Transverse colon (tissue), 4 donors: ENCODE measurements at regions not wholly inside any gene's neighbourhood (a gene's known extent, or its start where the extent isn't known, plus 50 kb on each side); places are given as distances from the start of the nearest gene placed in this dataset.

Source experiments
- DNase-seq: peaks from one replicate; pipeline ENCODE4 v3.0.0-alpha.2; 2019
- H3K27ac ChIP-seq, 4 donors: fragments of 200-600 bp; sonication (generic); 2 replicates each; pipeline ENCODE4 v1.5.1; 2016 to 2018; ENCODE audit warnings: inconsistent platforms in 4 of 4
- H3K27me3 ChIP-seq: fragments of 200-600 bp; sonication (generic); 2 replicates; pipeline ENCODE4 v1.5.1; 2017; ENCODE audit warnings: inconsistent platforms
- H3K36me3 ChIP-seq, 4 donors: fragments of 200-600 bp; sonication (generic); 2 replicates each; pipeline ENCODE4 v1.5.1; 2017 to 2019; ENCODE audit warnings: inconsistent platforms in 4 of 4
- H3K4me1 ChIP-seq, 4 donors: fragments of 200-600 bp; sonication (generic); 2 replicates each; pipeline ENCODE4 v1.5.1; 2017 to 2020; ENCODE audit warnings: inconsistent platforms in 4 of 4
- H3K4me3 ChIP-seq, 4 donors: fragments of 200-600 bp; sonication (generic); 1 replicate in 1 of 4; 2 replicates in 3 of 4; pipeline versions ENCODE4 v1.5.1 to v1.6.1; 2017 to 2019; ENCODE audit warnings: inconsistent platforms in 4 of 4
- H3K9me3 ChIP-seq, 2 donors: fragments of 200-600 bp; sonication (generic); 2 replicates each; pipeline ENCODE4 v1.5.1; 2017 to 2019; ENCODE audit warnings: inconsistent platforms in 2 of 2
- CTCF ChIP-seq, 5 experiments: fragments of 200-600 bp in 3 of 5; fragments of 450-650 bp in 2 of 5; sonication (generic) in 3 of 5; IDR thresholded peaks; 1 replicate in 2 of 5; 2 replicates in 3 of 5; pipeline ENCODE4 v1.5.1; 2016 to 2017; ENCODE audit warnings: antibody characterized with exemption in 5 of 5, inconsistent platforms in 3 of 5, mild to moderate bottlenecking in 2 of 5, moderate library complexity in 1 of 5
- EP300 ChIP-seq: sonication (generic); formaldehyde crosslinking; IDR thresholded peaks from one replicate; pipeline ENCODE4 v1.6.1; 2017; ENCODE audit warnings: antibody characterized with exemption, low read depth
- POLR2A ChIP-seq: fragments of 450-650 bp; IDR thresholded peaks from one replicate; pipeline ENCODE4 v1.6.1; 2016; ENCODE audit warnings: antibody characterized with exemption, mild to moderate bottlenecking, moderate library complexity
- POLR2AphosphoS5 ChIP-seq, 3 donors: sonication (generic); formaldehyde crosslinking; IDR thresholded peaks; one replicate each; pipeline ENCODE4 v1.6.1; 2016; ENCODE audit warnings: antibody characterized with exemption in 3 of 3
- WGBS, 2 donors: methylation state at CpG; one replicate each; pipeline ENCODE4 v1.1.5; 2018; ENCODE audit warnings: low coverage in 1 of 2; 5-methylcytosine and 5-hydroxymethylcytosine counted together
- in situ Hi-C, 4 donors: fragments of 200-750 bp; cut with MboI; loops; one replicate each; pipeline versions ENCODE4 v1.15.0 to v1.15.1; 2017; ENCODE audit warnings: low sequenced_read_pairs in 3 of 4, low pct_ligation_motif_present in 1 of 4, low pct_unique_long_range_greater_than_20kb in 1 of 4
- intact Hi-C: fragments of 100-400 bp; cut with DNase I; formaldehyde crosslinking; loops from one replicate; pipeline ENCODE4 v1.15.1; 2023; ENCODE audit warnings: low total_unique reads

GRCh38 chr7:66529883-66530610 is 98.6 kb upstream of the KCTD7 start:
- WGBS, 2 donors, result 89% methylated on average over 16 of the region's 16 CpGs; no CpG with 5 or more reads in 1 of the 2 donors
- intact Hi-C loops (no loop called here), in situ Hi-C loops (no loop called here)
- Histone ChIP-seq H3K27ac (no peak overlapping the region), H3K4me3 (no peak overlapping the region), H3K36me3 (no peaks in the 10 kb centered on the region), H3K9me3 (no peaks in the 10 kb centered on the region), H3K27me3 (no peaks in the 10 kb centered on the region), H3K4me1 (no peaks in the 10 kb centered on the region)
- no peak for TF ChIP-seq POLR2AphosphoS5 (IDR thresholded peaks at IDR 0.05)
- TF ChIP-seq EP300, result no peak
- no peak for TF ChIP-seq CTCF (IDR thresholded peaks at IDR 0.05)
- no peak for TF ChIP-seq POLR2A
- no peak for DNase-seq

GRCh38 chr7:66535414-66536329 is 93.0 kb upstream of the KCTD7 start:
- H3K4me3 ChIP-seq, result no peak overlapping the region
- H3K36me3 ChIP-seq, result no peaks in the 10 kb centered on the region
- WGBS, 2 donors, result 86 to 93% methylated on average over 2 to 15 of the region's 15 CpGs
- TF ChIP-seq POLR2AphosphoS5 (IDR thresholded peaks at IDR 0.05) (no peak), EP300 (no peak), CTCF (IDR thresholded peaks at IDR 0.05) (no peak), POLR2A (no peak)
- no peaks in the 10 kb centered on the region for H3K27me3 ChIP-seq
- in situ Hi-C loops (no loop called here), intact Hi-C loops (no loop called here)
- no peaks in the 10 kb centered on the region for H3K4me1 ChIP-seq
- H3K9me3 ChIP-seq, result no peaks in the 10 kb centered on the region
- H3K27ac ChIP-seq, result no peak overlapping the region
- no peak for DNase-seq

- Histone ChIP-seq H3K4me1 (no peaks in the 10 kb centered on the region), H3K27ac (no peak overlapping the region), H3K27me3 (no peaks in the 10 kb centered on the region), H3K9me3 (no peaks in the 10 kb centered on the region), H3K4me3 (no peak overlapping the region), H3K36me3 (no peaks in the 10 kb centered on the region)
- DNase-seq, result no peak
- in situ Hi-C loops (no loop called here), intact Hi-C loops (no loop called here)
- WGBS, 2 donors, result 85% methylated on average over 10 of the region's 10 CpGs; no CpG with 5 or more reads in 1 of the 2 donors
- TF ChIP-seq POLR2AphosphoS5 (IDR thresholded peaks at IDR 0.05) (no peak), POLR2A (no peak), EP300 (no peak), CTCF (IDR thresholded peaks at IDR 0.05) (no peak)
Measured at GRCh38 chr7:66537380-66537779, 91.3 kb upstream of the KCTD7 start.

- no peak overlapping the region for H3K27ac ChIP-seq
- no peaks in the 10 kb centered on the region for H3K27me3 ChIP-seq
- in situ Hi-C loops (no loop called here), intact Hi-C loops (no loop called here)
- DNase-seq, result no peak
- H3K36me3 ChIP-seq, result no peaks in the 10 kb centered on the region
- no peaks in the 10 kb centered on the region for H3K9me3 ChIP-seq
- no peak overlapping the region for H3K4me3 ChIP-seq
- WGBS, 2 donors, result 91% methylated on average over 1 of the region's 1 CpG; no CpG with 5 or more reads in 1 of the 2 donors
- TF ChIP-seq POLR2A, result no peak
- no peak for TF ChIP-seq CTCF (IDR thresholded peaks at IDR 0.05)
- no peak for TF ChIP-seq EP300
- no peak for TF ChIP-seq POLR2AphosphoS5 (IDR thresholded peaks at IDR 0.05)
- H3K4me1 ChIP-seq, result no peaks in the 10 kb centered on the region
Measured at GRCh38 chr7:66537876-66538275, 90.8 kb upstream of the KCTD7 start.
